BE2C (cell line): ENCODE measurements at regions not wholly inside any gene's neighbourhood (a gene's known extent, or its start where the extent isn't known, plus 50 kb on each side); places are given as distances from the start of the nearest gene placed in this dataset.

Source experiments
- DNase-seq: peaks from one replicate; pipeline ENCODE4 v3.0.0-alpha.2; 2020
- H3K27me3 ChIP-seq: fragments of 250-450 bp; sonication (Bioruptor Pico); 2 replicates; pipeline ENCODE4 v1.5.1; 2020; ENCODE audit warnings: mild to moderate bottlenecking
- H3K36me3 ChIP-seq: fragments of 250-450 bp; sonication (Bioruptor Pico); 2 replicates; pipeline ENCODE4 v1.5.1; 2020; ENCODE audit warnings: mild to moderate bottlenecking
- H3K4me1 ChIP-seq: fragments of 250-450 bp; sonication (Bioruptor Pico); 2 replicates; pipeline ENCODE4 v1.5.1; 2020
- H3K4me3 ChIP-seq: 2 replicates; pipeline ENCODE4 v1.5.1; 2011; ENCODE audit warnings: low read depth, low read length
- H3K9me3 ChIP-seq: fragments of 250-450 bp; sonication (Bioruptor Pico); 2 replicates; pipeline ENCODE4 v1.5.1; 2020
- CTCF ChIP-seq: IDR thresholded peaks from 2 replicates; pipeline ENCODE4 v1.5.1; 2012; ENCODE audit warnings: mild to moderate bottlenecking, low read depth, low read length

GRCh38 chrX:46278572-46278971 is 266.6 kb downstream of the ZNF674 start:
- H3K27me3 ChIP-seq, result no peaks in the 10 kb centered on the region
- no peak for DNase-seq
- no peak overlapping the region for H3K4me3 ChIP-seq
- no peak for TF ChIP-seq CTCF
- H3K4me1 ChIP-seq, result no peaks in the 10 kb centered on the region
- no peaks in the 10 kb centered on the region for H3K9me3 ChIP-seq
- no peaks in the 10 kb centered on the region for H3K36me3 ChIP-seq

- no peaks in the 10 kb centered on the region for H3K27me3 ChIP-seq
- no peaks in the 10 kb centered on the region for H3K9me3 ChIP-seq
- DNase-seq, result no peak
- no peaks in the 10 kb centered on the region for H3K36me3 ChIP-seq
- no peak overlapping the region for H3K4me3 ChIP-seq
- H3K4me1 ChIP-seq, result no peaks in the 10 kb centered on the region
- no peak for TF ChIP-seq CTCF
These were observed 276.8 kb downstream of the ZNF674 start for GRCh38 chrX:46268412-46268811.

GRCh38 chrX:46263494-46263893 is 281.7 kb downstream of the ZNF674 start:
- Histone ChIP-seq H3K4me1 (no peaks in the 10 kb centered on the region), H3K4me3 (no peak overlapping the region), H3K36me3 (no peaks in the 10 kb centered on the region), H3K27me3 (no peaks in the 10 kb centered on the region), H3K9me3 (no peaks in the 10 kb centered on the region)
- no peak for DNase-seq
- no peak for TF ChIP-seq CTCF

- no peak for TF ChIP-seq CTCF
- H3K9me3 ChIP-seq, result no peaks in the 10 kb centered on the region
- no peak overlapping the region for H3K4me3 ChIP-seq
- no peak for DNase-seq
- H3K27me3 ChIP-seq, result no peaks in the 10 kb centered on the region
- no peaks in the 10 kb centered on the region for H3K4me1 ChIP-seq
- no peaks in the 10 kb centered on the region for H3K36me3 ChIP-seq
These were observed 282.9 kb downstream of the ZNF674 start for GRCh38 chrX:46262304-46262703.

GRCh38 chrX:46260499-46260898 is 284.7 kb downstream of the ZNF674 start:
- no peak for DNase-seq
- Histone ChIP-seq H3K9me3 (no peaks in the 10 kb centered on the region), H3K27me3 (no peaks in the 10 kb centered on the region), H3K4me3 (no peak overlapping the region), H3K4me1 (no peaks in the 10 kb centered on the region), H3K36me3 (no peaks in the 10 kb centered on the region)
- TF ChIP-seq CTCF, result no peak

- no peak overlapping the region for H3K4me3 ChIP-seq
- H3K27me3 ChIP-seq, result no peaks in the 10 kb centered on the region
- no peaks in the 10 kb centered on the region for H3K4me1 ChIP-seq
- H3K36me3 ChIP-seq, result no peaks in the 10 kb centered on the region
- no peak for TF ChIP-seq CTCF
- no peak for DNase-seq
- H3K9me3 ChIP-seq, result no peaks in the 10 kb centered on the region
These were observed 286.9 kb downstream of the ZNF674 start for GRCh38 chrX:46258356-46258755.
